ENCODE measurements at regions not wholly inside any gene's neighbourhood (a gene's known extent, or its start where the extent isn't known, plus 50 kb on each side); places are given as distances from the start of the nearest gene placed in this dataset.

GRCh38 chr12:87513536-87514280 lies 515.5 kb downstream of the C12orf50 start:
- DNase-seq (ENCODE audit: extremely low spot score): no peak
- TF ChIP-seq NFRKB (IDR thresholded peaks at IDR 0.05): no peak
- no peak for TF ChIP-seq PKNOX1 (IDR thresholded peaks at IDR 0.05)
- no peak for TF ChIP-seq L3MBTL2 (conservative IDR thresholded peaks at IDR 0.05)
- TF ChIP-seq HDGF (IDR thresholded peaks at IDR 0.05; ENCODE audit: borderline replicate concordance): no peak
- TF ChIP-seq ELF4 (IDR thresholded peaks at IDR 0.05): no peak
- TF ChIP-seq BHLHE40 (IDR thresholded peaks at IDR 0.05; ENCODE audit: borderline replicate concordance): no peak
- TF ChIP-seq SP1 (IDR thresholded peaks at IDR 0.05): no peak
- TF ChIP-seq ZNF384 (IDR thresholded peaks at IDR 0.05): no peak
- TF ChIP-seq TARDBP (IDR thresholded peaks at IDR 0.05): no peak
- TF ChIP-seq ARNT (IDR thresholded peaks at IDR 0.05): no peak
- TF ChIP-seq FOXK2 (IDR thresholded peaks at IDR 0.05): no peak
- TF ChIP-seq FOXM1 (IDR thresholded peaks at IDR 0.05; ENCODE audit: borderline replicate concordance): no peak
- no peak for TF ChIP-seq CTBP1 (IDR thresholded peaks at IDR 0.05; ENCODE audit: borderline replicate concordance)
- no peak for TF ChIP-seq LEF1 (IDR thresholded peaks at IDR 0.05; ENCODE audit: borderline replicate concordance)
- no peak for TF ChIP-seq SUZ12 (IDR thresholded peaks at IDR 0.05)
- no peak for TF ChIP-seq FOXA1 (IDR thresholded peaks at IDR 0.05)
- CTCF ChIA-PET: interaction anchor here (0.5 kb wide), 1 partner anchor 250 kb away, joined by 3 read pairs; no protein-coding TSS in a partner anchor
- POLR2A ChIA-PET: no interaction called here

DNA sequence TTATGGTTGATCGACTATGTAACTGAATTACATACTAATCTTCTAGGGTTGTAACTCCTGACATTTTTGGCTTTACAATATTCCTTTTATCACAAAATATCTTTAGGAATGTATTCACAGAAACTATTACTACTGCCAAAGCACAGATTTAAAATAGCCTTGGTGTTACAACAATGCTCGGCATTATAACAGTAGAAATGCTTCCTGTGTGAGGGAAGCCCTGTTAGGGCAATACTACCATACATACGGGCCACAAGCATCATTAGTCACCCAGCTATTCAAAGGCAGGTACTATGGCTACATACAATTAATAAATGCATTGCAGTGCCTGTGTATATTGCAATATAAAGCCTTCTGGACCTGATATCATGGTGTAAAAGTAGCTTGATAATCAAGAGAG lies 517.8 kb downstream of the C12orf50 start:
- POLR2A ChIA-PET: no interaction called here
- TF ChIP-seq L3MBTL2 (conservative IDR thresholded peaks at IDR 0.05) (no peak), HDGF (IDR thresholded peaks at IDR 0.05; ENCODE audit: borderline replicate concordance) (no peak), FOXK2 (IDR thresholded peaks at IDR 0.05) (no peak), ZNF384 (IDR thresholded peaks at IDR 0.05) (no peak), CTBP1 (IDR thresholded peaks at IDR 0.05; ENCODE audit: borderline replicate concordance) (no peak), TARDBP (IDR thresholded peaks at IDR 0.05) (no peak), NFRKB (IDR thresholded peaks at IDR 0.05) (no peak), BHLHE40 (IDR thresholded peaks at IDR 0.05; ENCODE audit: borderline replicate concordance) (no peak)
- CTCF ChIA-PET: no interaction called here

DNA sequence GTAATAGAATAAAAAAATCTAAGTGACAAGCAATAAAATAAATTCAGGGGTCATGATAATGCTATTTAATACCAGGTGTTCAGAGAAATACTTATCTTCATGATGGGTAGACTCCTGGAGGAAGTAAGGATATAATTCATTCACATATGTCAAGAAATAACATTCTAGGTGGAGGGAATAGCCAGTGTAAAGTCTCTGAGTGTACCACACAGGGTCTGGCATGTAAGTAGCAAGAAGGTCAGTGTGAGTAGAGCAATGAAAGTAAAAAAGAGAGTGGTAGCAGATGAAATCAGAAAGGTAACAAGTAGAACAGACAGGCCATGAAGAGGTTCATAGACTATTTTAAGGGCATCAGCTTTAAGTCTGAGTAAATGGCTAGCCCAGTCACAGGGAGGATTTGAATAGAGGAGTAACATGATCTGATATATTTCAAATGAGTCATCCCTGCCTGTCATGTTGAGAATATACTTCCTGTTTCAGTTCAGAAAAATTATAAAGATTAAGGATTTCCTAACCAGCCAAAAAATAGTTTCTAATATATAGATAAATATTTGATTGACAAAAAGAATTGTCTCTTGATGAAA lies 519.9 kb downstream of the C12orf50 start:
- no peak for TF ChIP-seq LEF1 (IDR thresholded peaks at IDR 0.05; ENCODE audit: borderline replicate concordance)
- TF ChIP-seq PKNOX1 (IDR thresholded peaks at IDR 0.05): 0 out of 2 replicates have a peak, but pooled peaks have one; percentile 26
- TF ChIP-seq ARNT (IDR thresholded peaks at IDR 0.05): no peak
- POLR2A ChIA-PET: no interaction called here
- CTCF ChIA-PET: no interaction called here
- no peak for DNase-seq (ENCODE audit: extremely low spot score)

More for the DNA sequence above, 517.8 kb downstream of the C12orf50 start:
- no peak for DNase-seq (ENCODE audit: extremely low spot score)

- CTCF ChIA-PET: no interaction called here
- POLR2A ChIA-PET: no interaction called here
- TF ChIP-seq BHLHE40 (IDR thresholded peaks at IDR 0.05; ENCODE audit: borderline replicate concordance) (no peak), FOXA1 (IDR thresholded peaks at IDR 0.05) (no peak), CTBP1 (IDR thresholded peaks at IDR 0.05; ENCODE audit: borderline replicate concordance) (no peak), FOXK2 (IDR thresholded peaks at IDR 0.05) (no peak), L3MBTL2 (conservative IDR thresholded peaks at IDR 0.05) (no peak), PKNOX1 (IDR thresholded peaks at IDR 0.05) (no peak), FOXM1 (IDR thresholded peaks at IDR 0.05; ENCODE audit: borderline replicate concordance) (no peak), ELF4 (IDR thresholded peaks at IDR 0.05) (no peak), TARDBP (IDR thresholded peaks at IDR 0.05) (no peak), NFRKB (IDR thresholded peaks at IDR 0.05) (no peak)
Measured at GRCh38 chr12:87491598-87491997, 537.6 kb downstream of the C12orf50 start.

DNA sequence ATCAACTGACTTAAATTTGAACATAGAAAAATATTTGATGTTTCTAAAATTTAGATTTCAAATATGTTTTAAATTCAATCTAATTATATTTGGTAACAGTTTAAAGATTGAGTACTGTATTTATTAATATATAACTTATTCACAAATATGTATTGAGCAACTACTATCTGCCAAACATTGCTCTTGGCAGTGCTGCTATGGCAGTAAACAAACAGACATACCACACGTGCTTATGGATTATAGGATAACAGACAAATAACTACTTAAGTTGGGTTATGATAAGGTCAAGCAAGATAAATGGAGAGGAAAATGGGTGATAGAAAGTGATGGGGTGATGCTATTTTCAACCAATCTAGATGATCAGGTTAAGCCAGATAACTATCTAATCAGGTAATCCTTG lies 538.1 kb downstream of the C12orf50 start:
- CTCF ChIA-PET: no interaction called here
- no peak for TF ChIP-seq TARDBP (IDR thresholded peaks at IDR 0.05)
- no peak for TF ChIP-seq HDGF (IDR thresholded peaks at IDR 0.05; ENCODE audit: borderline replicate concordance)
- no peak for TF ChIP-seq PKNOX1 (IDR thresholded peaks at IDR 0.05)
- no peak for TF ChIP-seq ARNT (IDR thresholded peaks at IDR 0.05)
- no peak for TF ChIP-seq CTBP1 (IDR thresholded peaks at IDR 0.05; ENCODE audit: borderline replicate concordance)
- TF ChIP-seq SUZ12 (IDR thresholded peaks at IDR 0.05): no peak
- TF ChIP-seq ELF4 (IDR thresholded peaks at IDR 0.05): no peak
- TF ChIP-seq ZNF384 (IDR thresholded peaks at IDR 0.05): no peak
- no peak for TF ChIP-seq SP1 (IDR thresholded peaks at IDR 0.05)
- TF ChIP-seq L3MBTL2 (conservative IDR thresholded peaks at IDR 0.05): no peak
- TF ChIP-seq FOXM1 (IDR thresholded peaks at IDR 0.05; ENCODE audit: borderline replicate concordance): no peak
- no peak for TF ChIP-seq FOXK2 (IDR thresholded peaks at IDR 0.05)
- no peak for TF ChIP-seq FOXA1 (IDR thresholded peaks at IDR 0.05)
- no peak for TF ChIP-seq LEF1 (IDR thresholded peaks at IDR 0.05; ENCODE audit: borderline replicate concordance)
- POLR2A ChIA-PET: no interaction called here
- no peak for DNase-seq (ENCODE audit: extremely low spot score)

More at GRCh38 chr12:87491598-87491997, 537.6 kb downstream of the C12orf50 start:
- DNase-seq (ENCODE audit: extremely low spot score): no peak

Data from HEK293T (cell line).